Panc1 (cell line): ENCODE measurements at regions not wholly inside any gene's neighbourhood (a gene's known extent, or its start where the extent isn't known, plus 50 kb on each side); places are given as distances from the start of the nearest gene placed in this dataset.

Experiments used
- ATAC-seq: fragments of 200-7000 bp; cut with Tn5 transposase; 2 replicates; pipeline ENCODE4 v1.9.1; 2020; ENCODE audit warnings: mild to moderate bottlenecking, moderate library complexity
- BruUV-seq: library from RNA; stranded (reverse); fragments of 400-500 nt; replicated peaks from 2 replicates; lab custom pipeline; 2021; lab: Mats Ljungman, UMichigan
- CTCF ChIA-PET: fragments of 300-600 bp; sonication (Branson Sonifier 250); formaldehyde crosslinking; loops from one replicate; lab custom pipeline; 2022; ENCODE audit warnings: antibody characterized with exemption; lab: Charles Lee
- POLR2A ChIA-PET: fragments of 300-600 bp; sonication (Branson Sonifier 250); formaldehyde crosslinking; loops from one replicate; lab custom pipeline; 2022; ENCODE audit warnings: antibody characterized with exemption; lab: Charles Lee
- DNase-seq: peaks from one replicate; pipeline ENCODE4 v3.0.0-alpha.2; 2010; ENCODE audit warnings: low read depth, low spot score
- H3K27ac ChIP-seq: 2 replicates; pipeline ENCODE4 v1.5.1; 2011; ENCODE audit warnings: mild to moderate bottlenecking, low read length, inconsistent platforms
- H3K27me3 ChIP-seq: fragments of 200-500 bp; sonication (Bioruptor generic); 2 replicates; pipeline ENCODE4 v1.6.0; 2014; ENCODE audit warnings: low read length, inconsistent platforms; ENCODE audit not compliant: control insufficient read depth, insufficient read depth
- H3K36me3 ChIP-seq: fragments of 200-500 bp; sonication (Bioruptor generic); 2 replicates; pipeline ENCODE4 v1.5.1; 2014; ENCODE audit warnings: inconsistent platforms, mild to moderate bottlenecking, low read length, moderate library complexity; ENCODE audit not compliant: control insufficient read depth, insufficient read depth
- H3K4me1 ChIP-seq: 2 replicates; pipeline ENCODE4 v1.5.1; 2011; ENCODE audit warnings: inconsistent platforms, mild to moderate bottlenecking, low read length, moderate library complexity; ENCODE audit not compliant: control insufficient read depth, insufficient read depth
- H3K4me3 ChIP-seq, 2 experiments: 2 replicates each; pipeline ENCODE4 v1.5.1; 2011 to 2012; ENCODE audit warnings: low read depth in 2 of 2, low read length in 2 of 2, mild to moderate bottlenecking in 2 of 2, inconsistent platforms in 1 of 2, moderate library complexity in 1 of 2
- H3K9me3 ChIP-seq: fragments of 200-500 bp; sonication (Bioruptor generic); 2 replicates; pipeline ENCODE4 v1.5.1; 2014; ENCODE audit warnings: low read depth, mild to moderate bottlenecking, inconsistent platforms, low read length, moderate library complexity; ENCODE audit not compliant: control insufficient read depth, insufficient read depth
- CTCF ChIP-seq: fragments of 450-650 bp; IDR thresholded peaks from 2 replicates; pipeline ENCODE4 v1.5.1; 2017; ENCODE audit warnings: mild to moderate bottlenecking
- POLR2AphosphoS5 ChIP-seq: IDR thresholded peaks from 2 replicates; pipeline ENCODE4 v1.6.1; 2012; ENCODE audit warnings: mild to moderate bottlenecking, low read depth, low read length, moderate library complexity
- REST ChIP-seq, 2 experiments: IDR thresholded peaks; 2 replicates each; pipeline ENCODE4 v1.6.1; 2011 to 2012; ENCODE audit warnings: low read depth in 2 of 2, control low read depth in 1 of 2, low read length in 1 of 2, mild to moderate bottlenecking in 1 of 2, moderate library complexity in 1 of 2; ENCODE audit not compliant: insufficient read depth in 1 of 2
- SIN3A ChIP-seq: IDR thresholded peaks from 2 replicates; pipeline ENCODE4 v1.6.1; 2012; ENCODE audit warnings: low read depth, mild to moderate bottlenecking, low read length, moderate library complexity, borderline replicate concordance; ENCODE audit not compliant: insufficient read depth
- TCF7L2 ChIP-seq: IDR thresholded peaks from 2 replicates; pipeline ENCODE4 v1.6.1; 2011; ENCODE audit warnings: mild to moderate bottlenecking, low read depth, low read length, inconsistent platforms
- in situ Hi-C: cut with HindIII; loops from 2 replicates; pipeline ENCODE4 v1.10.0; 2016; ENCODE audit warnings: low sequenced_read_pairs, low pct_unique_long_range_greater_than_20kb
- intact Hi-C: fragments of 100-400 bp; cut with micrococcal nuclease; formaldehyde crosslinking; loops from one replicate; pipeline ENCODE4 v1.10.0; 2022; ENCODE audit not compliant: unreplicated experiment

GRCh38 chr1:113226148-113226547, 153.2 kb downstream of the LRIG2 start:
- no peaks in the 10 kb centered on the region for H3K27me3 ChIP-seq
- intact Hi-C loops (no loop called here), in situ Hi-C loops (no loop called here)
- TF ChIP-seq CTCF: no peak
- TF ChIP-seq TCF7L2: no peak
- no peak for TF ChIP-seq SIN3A
- no peak for TF ChIP-seq POLR2AphosphoS5
- TF ChIP-seq REST (IDR thresholded peaks at IDR 0.05; ENCODE audit: insufficient read depth in 1 of 2, low read depth in 2 of 2, low read length in 1 of 2): no peak
- no peak overlapping the region for H3K4me3 ChIP-seq
- no peaks in the 10 kb centered on the region for H3K9me3 ChIP-seq
- DNase-seq (no peak), ATAC-seq (no peak)
- H3K36me3 ChIP-seq: no peaks in the 10 kb centered on the region
- H3K4me1 ChIP-seq: no peaks in the 10 kb centered on the region
- BruUV-seq: no TSS peak
- ChIA-PET POLR2A (no interaction called here), CTCF (interaction anchor here (0.7 kb wide), 1 partner anchor 84 kb away, joined by 3 read pairs; no protein-coding TSS in a partner anchor)
- H3K27ac ChIP-seq: no peak overlapping the region

GRCh38 chr1:113231866-113232265, 158.4 kb upstream of the MAGI3 start:
- no peaks in the 10 kb centered on the region for H3K4me1 ChIP-seq
- no peaks in the 10 kb centered on the region for H3K36me3 ChIP-seq
- no peak overlapping the region for H3K27ac ChIP-seq
- intact Hi-C loops (no loop called here), in situ Hi-C loops (no loop called here)
- no peak for TF ChIP-seq TCF7L2
- POLR2A ChIA-PET: no interaction called here
- no peak overlapping the region for H3K4me3 ChIP-seq
- DNase-seq (no peak), ATAC-seq (no peak)
- H3K9me3 ChIP-seq: no peaks in the 10 kb centered on the region
- BruUV-seq: no TSS peak
- no peaks in the 10 kb centered on the region for H3K27me3 ChIP-seq
- CTCF ChIA-PET: no interaction called here

GRCh38 chr1:113233441-113233840, 156.9 kb upstream of the MAGI3 start:
- Histone ChIP-seq H3K4me1 (no peaks in the 10 kb centered on the region), H3K9me3 (no peaks in the 10 kb centered on the region), H3K27ac (no peak overlapping the region), H3K4me3 (no peak overlapping the region), H3K36me3 (no peaks in the 10 kb centered on the region), H3K27me3 (no peaks in the 10 kb centered on the region)
- BruUV-seq: no TSS peak
- DNase-seq (no peak), ATAC-seq (no peak)
- no peak for TF ChIP-seq POLR2AphosphoS5
- intact Hi-C loops: no loop called here
- ChIA-PET POLR2A (no interaction called here), CTCF (no interaction called here)
- in situ Hi-C loops: no loop called here
